GM10266 (cell line): ENCODE measurements at regions not wholly inside any gene's neighbourhood (a gene's known extent, or its start where the extent isn't known, plus 50 kb on each side); places are given as distances from the start of the nearest gene placed in this dataset.

Experiments used
- DNase-seq: peaks from one replicate; pipeline ENCODE4 v3.0.0; 2012; ENCODE audit errors: extremely low spot score
- CTCF ChIP-seq: IDR thresholded peaks from 2 replicates; pipeline ENCODE4 v1.5.1; 2012; ENCODE audit warnings: mild to moderate bottlenecking, low read depth; ENCODE audit not compliant: control insufficient read depth, insufficient read depth; ENCODE audit errors: missing control alignments

GRCh38 chr12:97368462-97369163 is 94.0 kb upstream of the RMST start:
- DNase-seq: no peak

GRCh38 chr12:97375310-97375709 is 87.3 kb upstream of the RMST start:
- TF ChIP-seq CTCF: no peak
- peak; percentile 9 for DNase-seq

More at GRCh38 chr12:97368462-97369163, 94.0 kb upstream of the RMST start:
- no peak for TF ChIP-seq CTCF

- DNase-seq: no peak
- no peak for TF ChIP-seq CTCF
These were observed 82.2 kb upstream of the RMST start for GRCh38 chr12:97380440-97380839.

- no peak for DNase-seq
- TF ChIP-seq CTCF: no peak
These were observed 77.5 kb upstream of the RMST start for GRCh38 chr12:97385121-97385520.

- TF ChIP-seq CTCF: no peak
- no peak for DNase-seq
These were observed 76.4 kb upstream of the RMST start for GRCh38 chr12:97386133-97386581.

- no peak for TF ChIP-seq CTCF
- no peak for DNase-seq
These were observed 74.8 kb upstream of the RMST start for GRCh38 chr12:97387844-97388243.

- no peak for TF ChIP-seq CTCF
- no peak for DNase-seq
These were observed 67.9 kb upstream of the RMST start for GRCh38 chr12:97394657-97395056.
